ENCODE measurements at regions not wholly inside any gene's neighbourhood (a gene's known extent, or its start where the extent isn't known, plus 50 kb on each side); places are given as distances from the start of the nearest gene placed in this dataset.

DNA sequence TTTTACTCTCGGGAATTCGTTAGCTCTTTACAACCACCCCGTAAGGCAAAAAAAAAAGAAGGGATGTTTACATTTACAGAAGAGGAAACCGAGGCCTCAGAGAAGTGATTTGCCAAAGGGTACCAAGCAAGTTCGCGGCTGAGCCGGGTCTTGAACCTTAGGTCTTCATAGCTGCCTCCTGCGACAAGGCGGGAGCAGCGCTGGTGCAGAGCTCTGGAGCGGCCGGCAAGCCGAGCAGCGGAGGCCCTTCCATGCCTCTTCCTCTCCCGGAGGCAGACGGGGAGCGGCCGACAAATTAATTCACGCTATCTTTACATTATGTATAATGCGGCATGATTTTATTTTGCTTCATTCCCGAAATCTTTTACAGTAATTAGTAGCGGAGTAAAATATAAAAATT is 536.3 kb downstream of the INSC start:
- TF ChIP-seq, protein P1, sequence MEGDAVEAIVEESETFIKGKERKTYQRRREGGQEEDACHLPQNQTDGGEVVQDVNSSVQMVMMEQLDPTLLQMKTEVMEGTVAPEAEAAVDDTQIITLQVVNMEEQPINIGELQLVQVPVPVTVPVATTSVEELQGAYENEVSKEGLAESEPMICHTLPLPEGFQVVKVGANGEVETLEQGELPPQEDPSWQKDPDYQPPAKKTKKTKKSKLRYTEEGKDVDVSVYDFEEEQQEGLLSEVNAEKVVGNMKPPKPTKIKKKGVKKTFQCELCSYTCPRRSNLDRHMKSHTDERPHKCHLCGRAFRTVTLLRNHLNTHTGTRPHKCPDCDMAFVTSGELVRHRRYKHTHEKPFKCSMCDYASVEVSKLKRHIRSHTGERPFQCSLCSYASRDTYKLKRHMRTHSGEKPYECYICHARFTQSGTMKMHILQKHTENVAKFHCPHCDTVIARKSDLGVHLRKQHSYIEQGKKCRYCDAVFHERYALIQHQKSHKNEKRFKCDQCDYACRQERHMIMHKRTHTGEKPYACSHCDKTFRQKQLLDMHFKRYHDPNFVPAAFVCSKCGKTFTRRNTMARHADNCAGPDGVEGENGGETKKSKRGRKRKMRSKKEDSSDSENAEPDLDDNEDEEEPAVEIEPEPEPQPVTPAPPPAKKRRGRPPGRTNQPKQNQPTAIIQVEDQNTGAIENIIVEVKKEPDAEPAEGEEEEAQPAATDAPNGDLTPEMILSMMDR (IDR thresholded peaks at IDR 0.05; ENCODE audit: insufficient read depth, low read depth, low read length) = no peak
- no peak for DNase-seq (ENCODE audit: low read depth)
- peak overlapping the region; percentile 40 for H3K4me3 ChIP-seq (ENCODE audit: low read depth, low read length)

DNA sequence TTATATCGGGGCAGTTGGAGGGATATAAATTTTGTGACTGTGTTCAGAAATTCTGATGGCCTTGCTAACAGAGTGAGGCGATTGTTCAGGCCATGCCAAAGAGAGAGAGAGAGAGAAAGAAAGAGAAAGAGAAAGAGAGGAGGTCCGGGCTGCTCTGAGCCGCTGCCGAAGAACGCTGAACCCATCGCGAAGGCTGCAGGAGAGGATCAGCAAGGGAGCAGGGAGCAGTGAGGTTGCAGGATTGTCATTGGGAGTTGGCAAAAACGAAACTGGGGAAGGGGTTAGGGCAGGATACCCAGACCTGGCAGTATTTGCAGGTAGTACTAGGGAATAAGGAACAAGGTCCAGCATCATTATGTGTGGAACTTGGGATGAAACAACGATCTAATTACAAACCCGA is 537.1 kb downstream of the INSC start:
- DNase-seq (ENCODE audit: low read depth) = peak; percentile 48
- TF ChIP-seq, protein P1 (IDR thresholded peaks at IDR 0.05; ENCODE audit: insufficient read depth, low read depth, low read length) = no peak
- peak overlapping the region; percentile 37 for H3K4me3 ChIP-seq (ENCODE audit: low read depth, low read length)

DNA sequence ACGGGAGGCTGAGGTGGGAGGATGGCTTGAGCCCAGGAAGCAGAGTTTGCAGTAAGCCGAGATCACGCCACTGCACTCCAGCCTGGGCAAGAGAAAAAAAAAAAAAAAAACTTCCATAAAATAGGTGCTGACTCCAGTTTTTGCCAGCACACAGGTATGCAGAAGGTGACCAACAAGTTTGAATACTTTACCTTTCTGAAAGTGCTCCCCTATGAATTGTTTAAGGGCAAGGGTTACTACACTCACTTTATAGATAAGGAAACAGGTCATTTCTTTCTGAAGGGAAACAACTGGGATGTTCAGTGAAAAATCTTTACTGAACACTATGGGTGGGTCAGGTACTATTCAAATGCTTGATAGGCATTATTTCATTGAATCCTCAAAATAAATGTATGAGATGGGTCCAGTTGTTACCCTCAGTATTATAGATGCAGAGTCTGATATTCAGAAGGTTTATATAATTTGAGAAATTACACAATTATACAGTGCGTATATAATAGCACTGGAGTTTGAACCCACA is 538.5 kb downstream of the INSC start:
- no peak for DNase-seq (ENCODE audit: low read depth)
- no peak overlapping the region for H3K4me3 ChIP-seq (ENCODE audit: low read depth, low read length)
- TF ChIP-seq, protein P1 (IDR thresholded peaks at IDR 0.05; ENCODE audit: insufficient read depth, low read depth, low read length) = no peak

DNA sequence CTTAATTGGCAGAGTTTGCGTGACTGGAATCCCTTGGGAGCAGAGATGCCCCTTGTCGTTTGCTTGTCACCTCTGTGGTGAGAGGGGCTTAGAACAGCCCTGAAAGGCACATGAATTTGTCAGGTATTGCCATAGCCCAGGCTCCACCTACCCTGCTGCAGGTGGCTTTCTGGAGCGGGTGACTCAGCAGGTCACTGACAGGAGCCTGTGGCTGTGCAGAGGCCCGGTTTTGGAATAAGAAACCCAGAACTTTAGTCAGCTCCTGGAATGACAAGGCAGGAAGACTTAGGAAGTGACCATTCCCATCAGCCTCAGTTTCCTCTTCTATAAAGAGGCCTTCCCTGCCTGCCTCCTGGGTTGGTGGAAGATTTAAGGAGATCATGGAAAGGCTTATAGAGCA is 539.7 kb downstream of the INSC start:
- TF ChIP-seq, protein P1 (IDR thresholded peaks at IDR 0.05; ENCODE audit: insufficient read depth, low read depth, low read length) = no peak
- no peak overlapping the region for H3K4me3 ChIP-seq (ENCODE audit: low read depth, low read length)
- DNase-seq (ENCODE audit: low read depth) = no peak

DNA sequence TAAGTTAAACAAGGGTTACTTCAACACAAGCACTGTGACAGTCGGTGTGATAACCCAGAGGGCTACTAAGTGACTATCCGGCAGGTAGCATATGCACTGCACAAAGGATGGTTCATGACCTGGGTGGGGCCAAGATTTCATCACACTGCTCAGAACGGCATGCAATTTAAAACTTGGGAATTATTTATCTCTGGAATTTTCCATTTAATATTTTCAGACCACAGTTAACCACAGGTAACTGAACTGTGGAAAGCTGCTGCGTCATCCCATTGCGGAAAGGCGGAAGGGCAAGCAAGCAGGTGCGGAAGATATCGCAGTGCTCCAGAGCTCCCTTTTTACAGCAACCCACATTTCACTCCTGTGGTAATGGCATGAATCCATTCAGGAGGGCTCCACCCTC is 540.8 kb downstream of the INSC start:
- DNase-seq (ENCODE audit: low read depth) = no peak
- TF ChIP-seq, protein P1 (IDR thresholded peaks at IDR 0.05; ENCODE audit: insufficient read depth, low read depth, low read length) = no peak
- H3K4me3 ChIP-seq (ENCODE audit: low read depth, low read length) = no peak overlapping the region

DNA sequence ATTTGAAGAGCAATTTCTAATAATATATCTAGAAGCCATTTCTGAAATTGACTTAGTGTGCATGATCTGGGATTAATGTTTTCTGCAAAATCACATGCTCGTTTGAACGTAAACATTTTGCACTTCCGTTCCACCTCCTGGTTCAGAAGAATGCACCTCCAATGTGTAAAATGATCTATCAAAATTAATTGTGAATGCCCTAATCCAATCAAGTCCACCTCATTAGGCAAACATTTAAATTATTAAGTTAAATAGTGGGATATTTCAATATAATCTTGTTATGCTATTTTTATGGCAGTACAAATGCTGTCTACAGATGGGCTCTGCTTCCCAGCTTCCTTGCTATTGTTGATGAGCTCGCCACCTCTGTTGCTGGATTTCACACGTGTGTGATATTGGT is 542.5 kb downstream of the INSC start:
- no peak for DNase-seq (ENCODE audit: low read depth)
- no peak overlapping the region for H3K4me3 ChIP-seq (ENCODE audit: low read depth, low read length)
- TF ChIP-seq, protein P1 (IDR thresholded peaks at IDR 0.05; ENCODE audit: insufficient read depth, low read depth, low read length) = no peak

DNA sequence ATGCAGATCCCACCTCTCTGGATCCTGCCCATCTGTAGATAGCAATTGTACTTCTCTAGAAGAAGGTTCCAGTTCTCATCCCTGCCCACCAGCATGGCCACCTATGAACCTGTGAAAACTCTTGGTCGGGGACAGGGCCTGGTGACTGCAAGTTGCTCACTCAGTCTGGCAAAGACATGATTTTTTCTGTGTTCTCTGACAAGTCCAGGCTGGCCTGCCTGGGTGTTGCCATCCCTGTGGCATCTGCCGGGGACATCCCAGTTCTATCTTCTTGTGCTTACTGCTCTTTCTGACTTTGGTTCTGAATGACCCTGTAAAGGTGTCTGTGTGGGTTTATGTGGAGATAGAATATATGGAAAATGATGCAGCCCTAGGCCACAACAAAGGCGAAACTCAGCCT is 545.8 kb downstream of the INSC start:
- H3K4me3 ChIP-seq (ENCODE audit: low read depth, low read length) = no peak overlapping the region
- DNase-seq (ENCODE audit: low read depth) = no peak
- TF ChIP-seq, protein P1 (IDR thresholded peaks at IDR 0.05; ENCODE audit: insufficient read depth, low read depth, low read length) = no peak
